GM12872 (cell line): ENCODE measurements at regions not wholly inside any gene's neighbourhood (a gene's known extent, or its start where the extent isn't known, plus 50 kb on each side); places are given as distances from the start of the nearest gene placed in this dataset.

Experiments used
- CTCF ChIP-seq: IDR thresholded peaks from 3 replicates; pipeline ENCODE4 v1.5.1; 2011; ENCODE audit warnings: low read depth, mild to moderate bottlenecking, low read length, moderate library complexity; ENCODE audit not compliant: insufficient read depth

- no peak for TF ChIP-seq CTCF
Measured at GRCh38 chr6:166839569-166839968, 116.8 kb downstream of the RNASET2 start.

GRCh38 chr6:166838987-166839386, 117.4 kb downstream of the RNASET2 start:
- TF ChIP-seq CTCF: no peak

- no peak for TF ChIP-seq CTCF
Measured at GRCh38 chr6:166836785-166837718, 119.3 kb downstream of the RNASET2 start.

- TF ChIP-seq CTCF: no peak
Measured at GRCh38 chr6:166834049-166834448, 122.3 kb downstream of the RNASET2 start.

GRCh38 chr6:166830891-166831363, 125.4 kb downstream of the RNASET2 start:
- no peak for TF ChIP-seq CTCF

GRCh38 chr6:166830185-166830890, 126.0 kb downstream of the RNASET2 start:
- no peak for TF ChIP-seq CTCF

- TF ChIP-seq CTCF: no peak
Measured at GRCh38 chr6:166826264-166826663, 130.1 kb downstream of the RNASET2 start.
